GM21390 (cell line): ENCODE measurements at regions not wholly inside any gene's neighbourhood (a gene's known extent, or its start where the extent isn't known, plus 50 kb on each side); places are given as distances from the start of the nearest gene placed in this dataset.
"Not testable (repeated sequence)": the region's sequence is repeated elsewhere in the genome, so short reads cannot be mapped to it uniquely, and the experiment has no call there.

Experiments
- ATAC-seq: cut with Tn5 transposase; IDR thresholded peaks from one replicate; pipeline ENCODE4 v1.9.1; 2021; ENCODE audit not compliant: unreplicated experiment

DNA sequence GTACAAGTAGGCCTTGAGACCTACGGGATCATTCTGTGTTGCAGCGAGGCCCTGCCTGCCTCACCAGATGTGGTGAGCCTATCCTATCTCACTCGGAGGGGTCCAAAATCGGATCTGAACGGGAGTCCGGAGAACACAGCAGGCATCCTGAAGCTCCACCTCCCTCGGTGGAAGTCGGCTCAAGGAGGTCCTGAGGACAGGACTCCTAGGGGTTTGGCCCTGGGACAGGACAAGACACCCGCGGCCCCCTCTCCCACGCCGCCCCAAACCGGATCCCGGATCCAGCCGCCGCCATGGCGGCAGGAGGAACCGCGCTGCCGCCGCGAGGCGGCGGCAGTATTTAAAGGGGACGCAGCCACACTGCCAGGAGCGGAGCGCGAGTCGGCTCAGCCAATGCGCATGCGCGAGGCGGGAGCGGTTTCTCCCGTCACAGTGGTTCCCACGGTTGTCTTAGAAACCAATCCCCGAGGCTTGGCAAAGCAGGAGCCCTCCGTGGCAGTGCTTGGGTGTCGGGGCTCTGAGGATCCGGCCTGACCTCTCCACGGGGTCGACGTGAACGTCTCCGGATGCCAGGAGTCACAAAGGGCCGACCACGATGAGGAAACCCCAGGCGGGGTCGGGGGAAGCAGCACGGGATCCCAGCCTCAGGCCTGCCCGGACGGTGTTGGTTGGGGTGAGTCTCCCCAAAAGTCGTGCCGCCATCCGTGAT lies 454.6 kb upstream of the ZNG1F start:
- ATAC-seq = peak; percentile 97

DNA sequence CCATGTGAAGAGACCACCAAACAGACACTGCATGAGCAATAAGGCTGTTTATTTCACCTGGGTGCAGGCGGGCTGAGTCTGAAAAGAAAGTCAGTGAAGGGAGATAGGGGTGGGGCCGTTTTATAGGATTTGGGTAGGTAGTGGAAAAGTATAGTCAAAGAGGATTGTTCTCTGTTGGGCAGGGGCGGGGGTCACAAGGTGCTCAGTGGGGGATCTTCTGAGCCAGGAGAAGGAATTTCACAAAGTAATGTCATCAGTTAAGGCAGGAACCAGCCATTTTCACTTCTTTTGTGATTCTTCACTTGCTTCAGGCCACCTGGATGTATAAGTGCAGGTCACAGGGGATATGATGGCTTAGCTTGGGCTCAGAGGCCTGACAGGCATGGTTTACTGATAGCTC lies 444.6 kb upstream of the ZNG1F start:
- not testable (repeated sequence) for ATAC-seq

DNA sequence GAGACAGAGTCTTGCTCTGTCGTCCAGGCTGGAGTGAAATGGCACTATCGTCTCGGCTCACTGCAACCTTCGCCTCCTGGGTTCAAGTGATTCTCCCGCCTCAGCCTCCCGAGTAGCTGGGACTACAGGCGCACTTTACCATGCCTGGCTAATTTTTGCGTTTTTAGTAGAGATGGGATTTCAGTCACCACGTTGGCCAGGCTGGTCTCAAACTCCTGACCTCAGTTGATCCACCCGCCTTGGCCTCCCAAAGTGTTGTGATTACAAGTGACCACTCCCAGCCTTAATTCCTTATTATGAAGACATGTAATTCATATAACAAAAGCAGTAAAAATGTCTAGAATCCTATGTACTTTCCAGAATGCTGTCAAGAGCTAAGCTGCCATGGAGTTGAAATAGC lies 434.5 kb upstream of the ZNG1F start:
- not testable (repeated sequence) for ATAC-seq

DNA sequence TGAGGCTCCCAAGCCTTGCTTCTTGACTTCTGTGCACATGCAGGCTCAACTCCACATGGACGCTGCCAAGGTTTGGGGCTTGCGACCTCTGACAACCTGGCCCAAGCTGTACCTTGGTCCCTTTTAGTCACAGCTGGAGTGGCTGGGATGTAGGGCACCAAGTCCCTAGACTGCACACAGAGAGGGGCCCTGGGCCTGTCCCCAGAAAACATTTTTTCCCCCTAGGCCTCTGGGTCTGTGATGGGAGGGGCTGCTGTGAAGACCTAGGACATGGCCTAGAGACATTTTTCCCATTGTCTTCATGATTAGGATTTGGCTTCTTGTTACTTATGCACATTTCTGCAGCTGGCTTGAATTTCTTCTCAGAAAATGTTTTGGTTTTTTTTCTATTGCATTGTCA lies 430.1 kb upstream of the ZNG1F start:
- not testable (repeated sequence) for ATAC-seq

DNA sequence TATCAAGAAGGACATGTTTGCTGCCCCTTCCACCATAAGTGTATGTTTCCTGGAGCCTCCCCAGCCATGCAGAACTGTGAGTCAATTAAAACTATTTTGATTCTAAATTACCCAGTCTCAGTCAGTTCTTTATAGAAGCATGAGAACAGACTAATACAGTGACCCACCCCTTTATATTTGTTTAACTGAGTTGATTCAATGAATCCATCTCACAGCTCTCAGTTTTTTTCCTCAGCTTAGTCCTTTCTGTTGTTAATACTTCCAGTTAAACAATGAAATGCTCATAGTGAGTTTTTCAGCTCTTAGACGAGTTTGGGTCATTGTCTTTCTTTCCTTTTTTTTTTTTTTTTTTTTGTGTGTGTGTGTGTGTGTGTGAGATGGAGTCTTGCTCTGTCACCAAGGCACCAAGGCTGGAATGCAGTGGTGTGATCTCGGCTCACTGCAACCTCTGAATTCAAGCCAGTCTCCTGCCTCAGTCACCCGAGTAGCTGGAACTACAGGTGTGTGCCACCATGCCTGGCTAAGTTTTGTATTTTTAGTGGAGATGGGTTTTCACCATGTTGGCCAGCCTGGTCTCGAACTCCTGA lies 417.9 kb upstream of the ZNG1F start:
- ATAC-seq = not testable (repeated sequence)

DNA sequence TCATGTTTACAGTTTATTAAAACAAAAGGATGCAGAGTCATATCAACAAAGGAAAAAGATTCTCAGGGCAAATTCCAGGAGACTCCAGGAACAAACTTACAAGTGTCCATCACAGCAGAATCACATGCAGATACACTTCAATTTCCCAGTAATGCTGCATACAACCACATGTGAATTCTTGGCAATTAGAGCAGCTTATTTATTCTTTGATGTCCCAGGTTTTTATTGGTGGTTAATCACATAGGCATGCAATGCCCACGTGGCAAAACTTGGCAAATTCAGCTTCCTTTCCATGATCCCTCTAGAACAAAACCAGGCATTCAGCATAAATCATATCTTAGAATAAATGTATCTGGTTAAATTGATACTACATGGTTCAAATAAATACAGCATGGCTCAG lies 376.5 kb upstream of the ZNG1F start:
- ATAC-seq = not testable (repeated sequence)
